ENCODE measurements at regions not wholly inside any gene's neighbourhood (a gene's known extent, or its start where the extent isn't known, plus 50 kb on each side); places are given as distances from the start of the nearest gene placed in this dataset.
A peak's percentile ranks its signal among the peaks of the same experiment; 100 is the strongest.

GRCh38 chr14:71536927-71537772 lies 395.1 kb upstream of the RGS6 start:
- Mint-ChIP-seq H3K27me3 (ENCODE audit: low read depth in 3 of 3) (peaks cover 0 to 1% (median 0%) of the 10 kb centered on the region in 3 donors), H3K27ac (peak overlapping the region in 1 of 6 donors; percentile 38), H3K4me1 (peaks cover 0 to 1% of the 10 kb centered on the region in 2 donors), H3K36me3 (peaks cover 0 to 22% (median 11%) of the 10 kb centered on the region in 3 donors), H3K9me3 (no peaks in the 10 kb centered on the region), H3K4me3 (no peak overlapping the region)
- no peak for DNase-seq

GRCh38 chr14:71538288-71538687 lies 393.9 kb upstream of the RGS6 start:
- no peak overlapping the region for H3K27ac Mint-ChIP-seq

GRCh38 chr14:71538938-71539649 lies 393.1 kb upstream of the RGS6 start:
- no peak overlapping the region for H3K27ac Mint-ChIP-seq
- H3K9me3 Mint-ChIP-seq = no peaks in the 10 kb centered on the region
- H3K36me3 Mint-ChIP-seq = peaks cover 0 to 9% (median 5%) of the 10 kb centered on the region in 3 donors

More at GRCh38 chr14:71538288-71538687, 393.9 kb upstream of the RGS6 start:
- H3K9me3 Mint-ChIP-seq = no peaks in the 10 kb centered on the region
- H3K4me1 Mint-ChIP-seq = peaks cover 4 to 13% of the 10 kb centered on the region in 2 donors
- peaks cover 0 to 1% (median 0%) of the 10 kb centered on the region in 3 donors for H3K27me3 Mint-ChIP-seq (ENCODE audit: low read depth in 3 of 3)
- H3K4me3 Mint-ChIP-seq = no peak overlapping the region
- peaks cover 0 to 13% (median 5%) of the 10 kb centered on the region in 3 donors for H3K36me3 Mint-ChIP-seq
- DNase-seq = no peak

GRCh38 chr14:71539650-71540285 lies 392.5 kb upstream of the RGS6 start:
- H3K4me1 Mint-ChIP-seq = peaks cover 4 to 14% of the 10 kb centered on the region in 2 donors
- DNase-seq = no peak
- peaks cover 0 to 6% (median 5%) of the 10 kb centered on the region in 3 donors for H3K36me3 Mint-ChIP-seq
- no peaks in the 10 kb centered on the region for H3K9me3 Mint-ChIP-seq
- peaks cover 0 to 1% (median 0%) of the 10 kb centered on the region in 3 donors for H3K27me3 Mint-ChIP-seq (ENCODE audit: low read depth in 3 of 3)
- H3K4me3 Mint-ChIP-seq = no peak overlapping the region
- no peak overlapping the region for H3K27ac Mint-ChIP-seq

More at GRCh38 chr14:71538938-71539649, 393.1 kb upstream of the RGS6 start:
- H3K4me1 Mint-ChIP-seq = peaks cover 4 to 14% of the 10 kb centered on the region in 2 donors
- no peak for DNase-seq
- H3K4me3 Mint-ChIP-seq = no peak overlapping the region
- peaks cover 0 to 1% (median 0%) of the 10 kb centered on the region in 3 donors for H3K27me3 Mint-ChIP-seq (ENCODE audit: low read depth in 3 of 3)

GRCh38 chr14:71541271-71541670 lies 391.0 kb upstream of the RGS6 start:
- peaks cover 0 to 2% (median 0%) of the 10 kb centered on the region in 3 donors for H3K36me3 Mint-ChIP-seq
- no peak for DNase-seq
- H3K27ac Mint-ChIP-seq = peak overlapping the region in 1 of 6 donors; percentile 37
- H3K4me1 Mint-ChIP-seq = peaks cover 4 to 14% of the 10 kb centered on the region in 2 donors
- no peak overlapping the region for H3K4me3 Mint-ChIP-seq
- H3K9me3 Mint-ChIP-seq = no peaks in the 10 kb centered on the region
- no peaks in the 10 kb centered on the region for H3K27me3 Mint-ChIP-seq (ENCODE audit: low read depth in 3 of 3)

- H3K4me3 Mint-ChIP-seq = peak overlapping the region in 1 of 5 donors; percentile 57
- H3K27ac Mint-ChIP-seq = peak overlapping the region in 4 of 6 donors; percentile 20 to 86 (median 54)
These were observed 390.1 kb upstream of the RGS6 start for GRCh38 chr14:71541973-71542690.

GRCh38 chr14:71549421-71550050 lies 382.7 kb upstream of the RGS6 start:
- DNase-seq = no peak
- H3K27ac Mint-ChIP-seq = no peak overlapping the region
- H3K4me3 Mint-ChIP-seq = no peak overlapping the region
- H3K4me1 Mint-ChIP-seq = peaks cover 9 to 19% of the 10 kb centered on the region in 2 donors
- peaks cover 0 to 1% (median 0%) of the 10 kb centered on the region in 3 donors for H3K27me3 Mint-ChIP-seq (ENCODE audit: low read depth in 3 of 3)
- H3K36me3 Mint-ChIP-seq = peaks cover 0 to 8% (median 0%) of the 10 kb centered on the region in 3 donors
- H3K9me3 Mint-ChIP-seq = no peaks in the 10 kb centered on the region

More at GRCh38 chr14:71541973-71542690, 390.1 kb upstream of the RGS6 start:
- H3K4me1 Mint-ChIP-seq = peaks cover 4 to 14% of the 10 kb centered on the region in 2 donors
- H3K9me3 Mint-ChIP-seq = no peaks in the 10 kb centered on the region
- no peak for DNase-seq
- H3K36me3 Mint-ChIP-seq = no peaks in the 10 kb centered on the region
- no peaks in the 10 kb centered on the region for H3K27me3 Mint-ChIP-seq (ENCODE audit: low read depth in 3 of 3)

GRCh38 chr14:71550367-71550766 lies 381.9 kb upstream of the RGS6 start:
- Mint-ChIP-seq H3K4me3 (no peak overlapping the region), H3K36me3 (peaks cover 0 to 8% (median 0%) of the 10 kb centered on the region in 3 donors), H3K27me3 (ENCODE audit: low read depth in 3 of 3) (peaks cover 0 to 1% (median 0%) of the 10 kb centered on the region in 3 donors), H3K4me1 (peaks cover 18 to 28% of the 10 kb centered on the region in 2 donors), H3K9me3 (no peaks in the 10 kb centered on the region), H3K27ac (peak overlapping the region in 2 of 6 donors; percentile 2 to 16)
- DNase-seq = no peak

GRCh38 chr14:71551291-71551950 lies 380.8 kb upstream of the RGS6 start:
- Mint-ChIP-seq H3K27me3 (ENCODE audit: low read depth in 3 of 3) (peaks cover 0 to 1% (median 0%) of the 10 kb centered on the region in 3 donors), H3K9me3 (no peaks in the 10 kb centered on the region), H3K4me3 (no peak overlapping the region), H3K27ac (peak overlapping the region in 4 of 6 donors; percentile 10 to 53 (median 38)), H3K36me3 (peaks cover 0 to 8% (median 0%) of the 10 kb centered on the region in 3 donors), H3K4me1 (peaks cover 28 to 38% of the 10 kb centered on the region in 2 donors)
- no peak for DNase-seq

- Mint-ChIP-seq H3K27me3 (ENCODE audit: low read depth in 3 of 3) (peaks cover 0 to 1% (median 0%) of the 10 kb centered on the region in 3 donors), H3K4me1 (peaks cover 40 to 52% of the 10 kb centered on the region in 2 donors), H3K27ac (peak overlapping the region in 2 of 6 donors; percentile 14 to 90), H3K9me3 (no peaks in the 10 kb centered on the region), H3K4me3 (no peak overlapping the region), H3K36me3 (peaks cover 0 to 8% (median 0%) of the 10 kb centered on the region in 3 donors)
- DNase-seq = no peak
These were observed 379.4 kb upstream of the RGS6 start for GRCh38 chr14:71552809-71553208.

GRCh38 chr14:71553779-71554178 lies 378.4 kb upstream of the RGS6 start:
- peaks cover 0 to 8% (median 0%) of the 10 kb centered on the region in 3 donors for H3K36me3 Mint-ChIP-seq
- peaks cover 0 to 1% (median 0%) of the 10 kb centered on the region in 3 donors for H3K27me3 Mint-ChIP-seq (ENCODE audit: low read depth in 3 of 3)
- DNase-seq = no peak
- H3K4me1 Mint-ChIP-seq = peaks cover 42 to 62% of the 10 kb centered on the region in 2 donors
- H3K4me3 Mint-ChIP-seq = peak overlapping the region in 4 of 5 donors; percentile 15 to 84 (median 34)
- H3K27ac Mint-ChIP-seq = peak overlapping the region; percentile 90 to 96 (median 93)
- H3K9me3 Mint-ChIP-seq = no peaks in the 10 kb centered on the region

GRCh38 chr14:71554323-71554722 lies 377.9 kb upstream of the RGS6 start:
- peaks cover 0 to 8% (median 0%) of the 10 kb centered on the region in 3 donors for H3K36me3 Mint-ChIP-seq
- H3K4me3 Mint-ChIP-seq = peak overlapping the region; percentile 37 to 84 (median 68)
- no peaks in the 10 kb centered on the region for H3K9me3 Mint-ChIP-seq
- peak; percentile 17 to 32 (median 17) for DNase-seq
- H3K27ac Mint-ChIP-seq = peak overlapping the region; percentile 90 to 96 (median 93)
- H3K4me1 Mint-ChIP-seq = peaks cover 42 to 62% of the 10 kb centered on the region in 2 donors
- peaks cover 0 to 1% (median 0%) of the 10 kb centered on the region in 3 donors for H3K27me3 Mint-ChIP-seq (ENCODE audit: low read depth in 3 of 3)
